Left lung (tissue), 4 donors: ENCODE measurements at regions not wholly inside any gene's neighbourhood (a gene's known extent, or its start where the extent isn't known, plus 50 kb on each side); places are given as distances from the start of the nearest gene placed in this dataset.
A peak's percentile ranks its signal among the peaks of the same experiment; 100 is the strongest.

Experiments used
- ATAC-seq: fragments of 200-7000 bp; cut with Tn5 transposase; one replicate; pipeline ENCODE4 v1.9.1; 2020; ENCODE audit warnings: moderate library complexity
- DNase-seq, 4 donors: peaks; one replicate each; pipeline ENCODE4 v3.0.0-alpha.2; 2013 to 2020
- H3K27ac ChIP-seq, 2 donors: fragments of 200-600 bp; sonication (generic) in 1 of 2; one replicate each; pipeline versions ENCODE4 v1.5.0 to v1.8.0; 2020 to 2021
- H3K27me3 ChIP-seq, 2 donors: fragments of 200-600 bp; sonication (generic) in 1 of 2; one replicate each; pipeline versions ENCODE4 v1.5.0 to v1.8.0; 2020 to 2021
- H3K36me3 ChIP-seq, 2 donors: fragments of 200-600 bp; sonication (generic) in 1 of 2; one replicate each; pipeline versions ENCODE4 v1.5.0 to v1.8.0; 2020 to 2021
- H3K4me1 ChIP-seq, 2 donors: fragments of 200-600 bp; one replicate each; pipeline ENCODE4 v1.8.0; 2021
- H3K4me3 ChIP-seq, 2 donors: fragments of 200-600 bp; sonication (generic) in 1 of 2; one replicate each; pipeline versions ENCODE4 v1.5.0 to v1.8.0; 2020 to 2021; ENCODE audit warnings: mild to moderate bottlenecking in 1 of 2
- H3K9me3 ChIP-seq, 2 donors: fragments of 200-600 bp; sonication (generic) in 1 of 2; one replicate each; pipeline versions ENCODE4 v1.5.0 to v1.8.0; 2020 to 2021
- CTCF ChIP-seq, 2 donors: fragments of 200-600 bp; sonication (generic) in 1 of 2; IDR thresholded peaks; one replicate each; pipeline versions ENCODE4 v1.5.0 to v1.8.0; 2021; ENCODE audit warnings: antibody characterized with exemption in 2 of 2
- intact Hi-C, 2 donors: fragments of 100-400 bp; cut with DNase I; formaldehyde crosslinking; loops; one replicate each; pipeline versions ENCODE4 v1.11.2 to v1.14.2; 2022
- donor health status: DM: no; HTN: yes; CAD: no.
- donor health status: DM: no; HTN: no; CAD: no.

GRCh38 chr5:67481362-67481761, 284.8 kb upstream of the CD180 start:
- H3K4me3 ChIP-seq, result no peak overlapping the region
- H3K27me3 ChIP-seq, result no peaks in the 10 kb centered on the region
- H3K27ac ChIP-seq, result no peak overlapping the region
- intact Hi-C loops, result no loop called here
- TF ChIP-seq CTCF (IDR thresholded peaks at IDR 0.05), result no peak
- no peaks in the 10 kb centered on the region for H3K9me3 ChIP-seq
- no peaks in the 10 kb centered on the region for H3K4me1 ChIP-seq
- no peaks in the 10 kb centered on the region for H3K36me3 ChIP-seq
- no peak for DNase-seq
- ATAC-seq, result no peak

DNA sequence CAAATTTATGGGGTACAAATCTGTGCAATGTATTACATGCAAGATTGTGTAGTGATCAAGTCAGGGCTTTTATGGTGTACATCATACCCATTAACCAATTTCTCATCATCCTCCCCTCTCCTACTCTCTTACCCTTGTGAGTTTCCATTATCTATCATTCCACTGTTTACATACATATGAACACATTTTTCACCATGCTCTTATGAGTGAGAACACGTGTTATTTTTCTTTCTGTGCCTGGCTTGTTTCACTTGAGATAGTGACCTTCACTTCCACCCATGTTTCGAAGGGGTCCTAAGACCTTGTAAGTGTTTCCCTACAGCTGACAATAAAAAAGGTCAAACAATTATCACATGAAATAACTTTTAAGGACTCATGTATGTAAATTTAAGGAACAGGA, 281.7 kb upstream of the CD180 start:
- no peaks in the 10 kb centered on the region for H3K36me3 ChIP-seq
- no peak for ATAC-seq
- no peaks in the 10 kb centered on the region for H3K27me3 ChIP-seq
- no peak for DNase-seq
- no peak for TF ChIP-seq CTCF (IDR thresholded peaks at IDR 0.05)
- no peaks in the 10 kb centered on the region for H3K4me1 ChIP-seq
- H3K4me3 ChIP-seq, result no peak overlapping the region
- no peaks in the 10 kb centered on the region for H3K9me3 ChIP-seq
- intact Hi-C loops, result no loop called here
- H3K27ac ChIP-seq, result no peak overlapping the region

GRCh38 chr5:67476995-67477394, 280.4 kb upstream of the CD180 start:
- DNase-seq (no peak), ATAC-seq (no peak)
- H3K4me3 ChIP-seq, result no peak overlapping the region
- H3K36me3 ChIP-seq, result no peaks in the 10 kb centered on the region
- TF ChIP-seq CTCF (IDR thresholded peaks at IDR 0.05), result no peak
- no peaks in the 10 kb centered on the region for H3K9me3 ChIP-seq
- intact Hi-C loops, result no loop called here
- no peak overlapping the region for H3K27ac ChIP-seq
- no peaks in the 10 kb centered on the region for H3K27me3 ChIP-seq
- H3K4me1 ChIP-seq, result no peaks in the 10 kb centered on the region

GRCh38 chr5:67476531-67476930, 279.9 kb upstream of the CD180 start:
- no peak overlapping the region for H3K4me3 ChIP-seq
- peak in 1 of 4 donors; percentile 35 for DNase-seq
- ATAC-seq, result peak; percentile 75
- H3K27me3 ChIP-seq, result no peaks in the 10 kb centered on the region
- H3K4me1 ChIP-seq, result no peaks in the 10 kb centered on the region
- intact Hi-C loops, result no loop called here
- H3K36me3 ChIP-seq, result no peaks in the 10 kb centered on the region
- no peak for TF ChIP-seq CTCF (IDR thresholded peaks at IDR 0.05)
- H3K27ac ChIP-seq, result peak overlapping the region in 1 of 2 donors; percentile 44
- H3K9me3 ChIP-seq, result no peaks in the 10 kb centered on the region

DNA sequence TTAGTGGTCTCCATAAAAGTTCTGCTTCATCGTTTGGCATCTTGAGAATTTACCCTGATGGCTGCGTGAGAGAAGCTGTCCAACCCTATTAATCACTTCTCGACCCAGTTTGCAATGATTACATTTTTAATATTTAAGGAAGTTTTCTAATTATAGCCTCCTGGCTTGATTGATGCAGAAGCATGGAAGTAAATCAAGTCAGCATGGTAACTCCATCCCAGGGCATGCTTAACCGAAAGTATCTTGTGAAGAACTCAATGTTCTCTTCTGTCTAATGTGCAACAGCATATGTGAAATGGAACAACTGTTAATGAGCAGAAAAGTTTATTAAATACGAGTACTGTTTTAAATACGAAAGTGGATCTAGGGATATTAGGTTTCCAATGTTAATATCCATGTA, 278.9 kb upstream of the CD180 start:
- Histone ChIP-seq H3K36me3 (no peaks in the 10 kb centered on the region), H3K27ac (peak overlapping the region in 1 of 2 donors; percentile 44), H3K4me1 (no peaks in the 10 kb centered on the region), H3K9me3 (no peaks in the 10 kb centered on the region), H3K4me3 (no peak overlapping the region), H3K27me3 (no peaks in the 10 kb centered on the region)
- ATAC-seq (no peak), DNase-seq (no peak)
- TF ChIP-seq CTCF (IDR thresholded peaks at IDR 0.05), result no peak
- intact Hi-C loops, result no loop called here
